ENCODE measurements at regions not wholly inside any gene's neighbourhood (a gene's known extent, or its start where the extent isn't known, plus 50 kb on each side); places are given as distances from the start of the nearest gene placed in this dataset.

GRCh38 chr3:35549690-35550089 is 89.6 kb upstream of the ARPP21 start:
- no peak for TF ChIP-seq CTCF (IDR thresholded peaks at IDR 0.05)
- no peak for TF ChIP-seq POLR2A (IDR thresholded peaks at IDR 0.05)
